ENCODE measurements at regions not wholly inside any gene's neighbourhood (a gene's known extent, or its start where the extent isn't known, plus 50 kb on each side); places are given as distances from the start of the nearest gene placed in this dataset.

- DNase-seq = no peak
Observed at GRCh38 chr11:36945384-36945783, 347.3 kb upstream of the RAG2 start.

GRCh38 chr11:36933481-36933880 is 335.4 kb upstream of the RAG2 start:
- no peak for DNase-seq

- no peak for DNase-seq
Observed at GRCh38 chr11:36931139-36931538, 333.1 kb upstream of the RAG2 start.

GRCh38 chr11:36930256-36930655 is 332.2 kb upstream of the RAG2 start:
- DNase-seq = peak; percentile 40

- DNase-seq = no peak
Observed at GRCh38 chr11:36929401-36929800, 331.4 kb upstream of the RAG2 start.

- DNase-seq = no peak
Observed at GRCh38 chr11:36928621-36929020, 330.6 kb upstream of the RAG2 start.

- DNase-seq = no peak
Observed at GRCh38 chr11:36899800-36900199, 301.8 kb upstream of the RAG2 start.

- DNase-seq = no peak
Observed at GRCh38 chr11:36890841-36891240, 292.8 kb upstream of the RAG2 start.

- no peak for DNase-seq
Observed at GRCh38 chr11:36890121-36890679, 292.2 kb upstream of the RAG2 start.

GRCh38 chr11:36885154-36885553 is 287.1 kb upstream of the RAG2 start:
- DNase-seq = no peak

GRCh38 chr11:36878737-36879136 is 280.7 kb upstream of the RAG2 start:
- DNase-seq = no peak

GRCh38 chr11:36877149-36877548 is 279.1 kb upstream of the RAG2 start:
- DNase-seq = no peak

GRCh38 chr11:36876266-36876665 is 278.2 kb upstream of the RAG2 start:
- DNase-seq = no peak

GRCh38 chr11:36874291-36874690 is 276.3 kb upstream of the RAG2 start:
- DNase-seq = no peak

- no peak for DNase-seq
Observed at GRCh38 chr11:36870361-36870760, 272.3 kb upstream of the RAG2 start.

GRCh38 chr11:36868380-36868779 is 270.3 kb upstream of the RAG2 start:
- DNase-seq = no peak

GRCh38 chr11:36865846-36866245 is 267.8 kb upstream of the RAG2 start:
- no peak for DNase-seq

- no peak for DNase-seq
Observed at GRCh38 chr11:36854875-36855274, 256.8 kb upstream of the RAG2 start.

GRCh38 chr11:36848660-36849059 is 250.6 kb upstream of the RAG2 start:
- no peak for DNase-seq

- no peak for DNase-seq
Observed at GRCh38 chr11:36840378-36840777, 242.3 kb upstream of the RAG2 start.

- DNase-seq = no peak
Observed at GRCh38 chr11:36837831-36838437, 239.9 kb upstream of the RAG2 start.

GRCh38 chr11:36825251-36825650 is 227.2 kb upstream of the RAG2 start:
- no peak for DNase-seq

- no peak for DNase-seq
Observed at GRCh38 chr11:36824349-36824748, 226.3 kb upstream of the RAG2 start.

GRCh38 chr11:36822829-36823228 is 224.8 kb upstream of the RAG2 start:
- DNase-seq = no peak

GRCh38 chr11:36818410-36818809 is 220.4 kb upstream of the RAG2 start:
- DNase-seq = no peak
